GM19372 (cell line): ENCODE measurements at regions not wholly inside any gene's neighbourhood (a gene's known extent, or its start where the extent isn't known, plus 50 kb on each side); places are given as distances from the start of the nearest gene placed in this dataset.
"Not testable (repeated sequence)": the region's sequence is repeated elsewhere in the genome, so short reads cannot be mapped to it uniquely, and the experiment has no call there.

ENCODE experiments used
- ATAC-seq: cut with Tn5 transposase; IDR thresholded peaks from one replicate; pipeline ENCODE4 v1.9.1; 2021; ENCODE audit warnings: mild to moderate bottlenecking, low read depth, moderate library complexity; ENCODE audit not compliant: unreplicated experiment

- ATAC-seq, result not testable (repeated sequence)
These were observed 390.6 kb downstream of the PRIM2 start for GRCh38 chr6:57708061-57708460.

GRCh38 chr6:57722546-57722945, 405.1 kb downstream of the PRIM2 start:
- not testable (repeated sequence) for ATAC-seq

GRCh38 chr6:57723815-57724401, 406.5 kb downstream of the PRIM2 start:
- ATAC-seq, result not testable (repeated sequence)

GRCh38 chr6:57729407-57729806, 412.0 kb downstream of the PRIM2 start:
- ATAC-seq, result not testable (repeated sequence)

- not testable (repeated sequence) for ATAC-seq
These were observed 413.3 kb downstream of the PRIM2 start for GRCh38 chr6:57730726-57731125.

- not testable (repeated sequence) for ATAC-seq
These were observed 430.3 kb downstream of the PRIM2 start for GRCh38 chr6:57747716-57748115.

GRCh38 chr6:57759850-57760249, 442.4 kb downstream of the PRIM2 start:
- ATAC-seq, result not testable (repeated sequence)

- ATAC-seq, result not testable (repeated sequence)
These were observed 475.4 kb downstream of the PRIM2 start for GRCh38 chr6:57792720-57793397.

- ATAC-seq, result not testable (repeated sequence)
These were observed 475.9 kb downstream of the PRIM2 start for GRCh38 chr6:57793398-57793762.

- ATAC-seq, result not testable (repeated sequence)
These were observed 482.5 kb downstream of the PRIM2 start for GRCh38 chr6:57799703-57800479.

GRCh38 chr6:57808581-57808980, 491.2 kb downstream of the PRIM2 start:
- not testable (repeated sequence) for ATAC-seq

- ATAC-seq, result not testable (repeated sequence)
These were observed 492.0 kb downstream of the PRIM2 start for GRCh38 chr6:57809454-57809853.

- ATAC-seq, result not testable (repeated sequence)
These were observed 496.0 kb downstream of the PRIM2 start for GRCh38 chr6:57813271-57814075.

- ATAC-seq, result not testable (repeated sequence)
These were observed 498.4 kb downstream of the PRIM2 start for GRCh38 chr6:57815826-57816225.

- ATAC-seq, result not testable (repeated sequence)
These were observed 503.9 kb downstream of the PRIM2 start for GRCh38 chr6:57821325-57821724.

GRCh38 chr6:57822448-57822847, 505.0 kb downstream of the PRIM2 start:
- ATAC-seq, result not testable (repeated sequence)

- ATAC-seq, result no peak
These were observed 505.5 kb downstream of the PRIM2 start for GRCh38 chr6:57822896-57823358.

- not testable (repeated sequence) for ATAC-seq
These were observed 520.3 kb downstream of the PRIM2 start for GRCh38 chr6:57837622-57838209.

- ATAC-seq, result not testable (repeated sequence)
These were observed 524.1 kb downstream of the PRIM2 start for GRCh38 chr6:57841551-57841950.
